Stomach (tissue), 8 donors: ENCODE measurements at regions not wholly inside any gene's neighbourhood (a gene's known extent, or its start where the extent isn't known, plus 50 kb on each side); places are given as distances from the start of the nearest gene placed in this dataset.

Source experiments
- DNase-seq, 2 donors: peaks; one replicate each; pipeline versions ENCODE4 v3.0.0 to v3.0.0-alpha.2; 2013 to 2019
- H3K27ac ChIP-seq, 5 donors: fragments of 200-600 bp in 4 of 5; sonication (generic) in 4 of 5; one replicate each; pipeline ENCODE4 v1.5.1; 2013 to 2019; ENCODE audit warnings: mild to moderate bottlenecking in 1 of 5, moderate library complexity in 1 of 5
- H3K27me3 ChIP-seq, 3 donors: fragments of 200-600 bp; sonication (generic); one replicate each; pipeline ENCODE4 v1.5.1; 2017 to 2019; ENCODE audit warnings: mixed run types in 1 of 3
- H3K36me3 ChIP-seq, 4 donors: fragments of 200-600 bp; sonication (generic); 1 replicate in 3 of 4; 2 replicates in 1 of 4; pipeline ENCODE4 v1.5.1; 2016 to 2019
- H3K4me1 ChIP-seq, 4 donors: fragments of 200-600 bp; sonication (generic); one replicate each; pipeline ENCODE4 v1.5.1; 2016 to 2019
- H3K4me3 ChIP-seq, 4 donors: fragments of 200-600 bp; sonication (generic) in 3 of 4; one replicate each; pipeline ENCODE4 v1.5.1; 2016 to 2019; ENCODE audit warnings: mild to moderate bottlenecking in 1 of 4
- H3K9me3 ChIP-seq, 4 donors: fragments of 200-600 bp; sonication (generic); one replicate each; pipeline ENCODE4 v1.5.1; 2016 to 2019
- CTCF ChIP-seq, 7 experiments: fragments of 450-650 bp in 4 of 7; fragments of 200-600 bp in 3 of 7; sonication (generic) in 3 of 7; IDR thresholded peaks; one replicate each; pipeline ENCODE4 v1.5.1; 2016 to 2019; ENCODE audit warnings: antibody characterized with exemption in 7 of 7, control low read depth in 2 of 7, mild to moderate bottlenecking in 1 of 7
- EP300 ChIP-seq: sonication (generic); formaldehyde crosslinking; IDR thresholded peaks from one replicate; pipeline ENCODE4 v1.6.1; 2017; ENCODE audit warnings: antibody characterized with exemption
- POLR2A ChIP-seq, 4 donors: fragments of 450-650 bp; IDR thresholded peaks; one replicate each; pipeline ENCODE4 v1.6.1; 2016; ENCODE audit warnings: antibody characterized with exemption in 4 of 4, control low read depth in 2 of 4, mild to moderate bottlenecking in 1 of 4, moderate library complexity in 1 of 4
- POLR2AphosphoS5 ChIP-seq, 3 donors: sonication (generic); formaldehyde crosslinking; IDR thresholded peaks; one replicate each; pipeline ENCODE4 v1.6.1; 2016; ENCODE audit warnings: antibody characterized with exemption in 3 of 3
- WGBS, 5 donors: extraction: QIAGEN DNeasy Blood & Tissue Kit in 3 of 5; methylation state at CpG; one replicate each; pipeline versions ENCODE4 v1.1.5 to v1.1.7; 2013 to 2018; 5-methylcytosine and 5-hydroxymethylcytosine counted together
- intact Hi-C: fragments of 100-400 bp; cut with DNase I; formaldehyde crosslinking; loops from one replicate; pipeline ENCODE4 v1.15.1; 2023; ENCODE audit warnings: low total_unique reads
- donor health status: healthy with polysubstance abuse.
- donor health status: Bipolar disorder and iron deficiency.
- donor health status: healthy.

GRCh38 chr4:41423117-41423516, 114.8 kb upstream of the LIMCH1 start:
- H3K27me3 ChIP-seq, result no peaks in the 10 kb centered on the region
- H3K9me3 ChIP-seq, result no peaks in the 10 kb centered on the region
- no peaks in the 10 kb centered on the region for H3K36me3 ChIP-seq
- 84 to 98% (median 90%) methylated on average over 3 of the region's 3 CpGs for WGBS, 5 donors
- no peak overlapping the region for H3K4me3 ChIP-seq
- H3K27ac ChIP-seq, result no peak overlapping the region
- intact Hi-C loops, result no loop called here
- DNase-seq, result no peak
- TF ChIP-seq CTCF (IDR thresholded peaks at IDR 0.05) (no peak), POLR2AphosphoS5 (IDR thresholded peaks at IDR 0.05) (no peak), EP300 (no peak), POLR2A (IDR thresholded peaks at IDR 0.05) (no peak)
- peaks cover under 1 to 26% (median 15%) of the 10 kb centered on the region in 4 donors for H3K4me1 ChIP-seq

- intact Hi-C loops, result no loop called here
Observed at GRCh38 chr4:41424522-41424921, 113.4 kb upstream of the LIMCH1 start.

GRCh38 chr4:41425650-41426049, 112.3 kb upstream of the LIMCH1 start:
- Histone ChIP-seq H3K4me1 (peaks cover 5 to 23% (median 14%) of the 10 kb centered on the region in 4 donors), H3K4me3 (no peak overlapping the region), H3K27me3 (no peaks in the 10 kb centered on the region), H3K36me3 (no peaks in the 10 kb centered on the region), H3K9me3 (no peaks in the 10 kb centered on the region), H3K27ac (no peak overlapping the region)
- 92% methylated on average over 1 of the region's 1 CpG; no CpG with 5 or more reads in 4 of the 5 donors for WGBS, 5 donors
- TF ChIP-seq POLR2AphosphoS5 (IDR thresholded peaks at IDR 0.05) (no peak), CTCF (IDR thresholded peaks at IDR 0.05) (no peak), EP300 (no peak), POLR2A (IDR thresholded peaks at IDR 0.05) (no peak)
- no peak for DNase-seq
- intact Hi-C loops, result no loop called here

More at GRCh38 chr4:41424522-41424921, 113.4 kb upstream of the LIMCH1 start:
- Histone ChIP-seq H3K9me3 (no peaks in the 10 kb centered on the region), H3K4me1 (peaks cover 5 to 23% (median 14%) of the 10 kb centered on the region in 4 donors), H3K27ac (no peak overlapping the region), H3K36me3 (no peaks in the 10 kb centered on the region), H3K4me3 (no peak overlapping the region), H3K27me3 (no peaks in the 10 kb centered on the region)
- DNase-seq, result no peak
- TF ChIP-seq EP300 (no peak), POLR2AphosphoS5 (IDR thresholded peaks at IDR 0.05) (no peak), POLR2A (IDR thresholded peaks at IDR 0.05) (no peak), CTCF (IDR thresholded peaks at IDR 0.05) (no peak)

- H3K4me1 ChIP-seq, result peaks cover 5 to 23% (median 14%) of the 10 kb centered on the region in 4 donors
- peak in 2 of 3 donors; percentile 17 to 31 for TF ChIP-seq POLR2AphosphoS5 (IDR thresholded peaks at IDR 0.05)
- TF ChIP-seq POLR2A (IDR thresholded peaks at IDR 0.05), result no peak
- TF ChIP-seq CTCF (IDR thresholded peaks at IDR 0.05), result no peak
- no peak overlapping the region for H3K4me3 ChIP-seq
- intact Hi-C loops, result no loop called here
- no peaks in the 10 kb centered on the region for H3K27me3 ChIP-seq
- no peaks in the 10 kb centered on the region for H3K36me3 ChIP-seq
- peak overlapping the region in 3 of 5 donors; percentile 26 to 60 (median 58) for H3K27ac ChIP-seq
- DNase-seq, result no peak
- WGBS, 5 donors, result 14 to 25% (median 23%) methylated on average over 3 of the region's 3 CpGs
- no peaks in the 10 kb centered on the region for H3K9me3 ChIP-seq
Observed at GRCh38 chr4:41426539-41426938, 111.4 kb upstream of the LIMCH1 start.
